Neutrophil (primary cell): ENCODE measurements at regions not wholly inside any gene's neighbourhood (a gene's known extent, or its start where the extent isn't known, plus 50 kb on each side); places are given as distances from the start of the nearest gene placed in this dataset.

Source experiments
- H3K27ac ChIP-seq: fragments of 200-600 bp; sonication (generic); 2 replicates; pipeline ENCODE4 v1.5.1; 2016; ENCODE audit warnings: mild to moderate bottlenecking, moderate library complexity
- H3K27me3 ChIP-seq: fragments of 200-600 bp; sonication (generic); 2 replicates; pipeline ENCODE4 v1.6.0; 2016; ENCODE audit warnings: mild to moderate bottlenecking
- H3K36me3 ChIP-seq: fragments of 200-600 bp; sonication (generic); 2 replicates; pipeline ENCODE4 v1.5.1; 2017
- H3K4me1 ChIP-seq, 2 experiments: fragments of 200-600 bp in 1 of 2; sonication (generic) in 1 of 2; 1 replicate in 1 of 2; 2 replicates in 1 of 2; pipeline versions ENCODE4 v1.5.1 to v1.6.1; 2013 to 2016; ENCODE audit warnings: low read depth in 1 of 2, low read length in 1 of 2, mild to moderate bottlenecking in 1 of 2, moderate library complexity in 1 of 2; ENCODE audit not compliant: control insufficient read depth in 1 of 2, insufficient read depth in 1 of 2
- H3K4me3 ChIP-seq, 2 experiments: fragments of 200-600 bp in 1 of 2; sonication (generic) in 1 of 2; 1 replicate in 1 of 2; 2 replicates in 1 of 2; pipeline ENCODE4 v1.5.1; 2013 to 2016; ENCODE audit warnings: low read depth in 1 of 2, low read length in 1 of 2, mild to moderate bottlenecking in 1 of 2, moderate library complexity in 1 of 2
- H3K9me3 ChIP-seq: fragments of 200-600 bp; sonication (generic); 2 replicates; pipeline ENCODE4 v1.5.1; 2016
- CTCF ChIP-seq: fragments of 200-600 bp; sonication (generic); IDR thresholded peaks from 2 replicates; pipeline ENCODE4 v1.5.1; 2016; ENCODE audit warnings: antibody characterized with exemption

GRCh38 chr11:28819741-28820140, 711.6 kb downstream of the METTL15 start:
- no peak for TF ChIP-seq CTCF
- H3K27me3 ChIP-seq: no peaks in the 10 kb centered on the region
- no peak overlapping the region for H3K4me3 ChIP-seq
- no peak overlapping the region for H3K27ac ChIP-seq
- no peaks in the 10 kb centered on the region for H3K36me3 ChIP-seq
- no peaks in the 10 kb centered on the region for H3K9me3 ChIP-seq
- H3K4me1 ChIP-seq: no peaks in the 10 kb centered on the region

GRCh38 chr11:28815110-28815509, 706.9 kb downstream of the METTL15 start:
- Histone ChIP-seq H3K4me3 (no peak overlapping the region), H3K27me3 (no peaks in the 10 kb centered on the region), H3K4me1 (no peaks in the 10 kb centered on the region), H3K36me3 (no peaks in the 10 kb centered on the region), H3K27ac (no peak overlapping the region), H3K9me3 (no peaks in the 10 kb centered on the region)
- no peak for TF ChIP-seq CTCF

GRCh38 chr11:28808771-28809170, 700.6 kb downstream of the METTL15 start:
- Histone ChIP-seq H3K9me3 (no peaks in the 10 kb centered on the region), H3K27ac (no peak overlapping the region), H3K27me3 (no peaks in the 10 kb centered on the region), H3K36me3 (no peaks in the 10 kb centered on the region), H3K4me3 (no peak overlapping the region), H3K4me1 (no peaks in the 10 kb centered on the region)
- TF ChIP-seq CTCF: no peak

- no peaks in the 10 kb centered on the region for H3K4me1 ChIP-seq
- no peak for TF ChIP-seq CTCF
- no peaks in the 10 kb centered on the region for H3K36me3 ChIP-seq
- no peak overlapping the region for H3K4me3 ChIP-seq
- H3K27me3 ChIP-seq: no peaks in the 10 kb centered on the region
- H3K9me3 ChIP-seq: no peaks in the 10 kb centered on the region
- H3K27ac ChIP-seq: no peak overlapping the region
These were observed 691.1 kb downstream of the METTL15 start for GRCh38 chr11:28799316-28799715.

GRCh38 chr11:28798286-28798685, 690.1 kb downstream of the METTL15 start:
- Histone ChIP-seq H3K9me3 (no peaks in the 10 kb centered on the region), H3K36me3 (no peaks in the 10 kb centered on the region), H3K4me1 (no peaks in the 10 kb centered on the region), H3K27me3 (no peaks in the 10 kb centered on the region), H3K4me3 (no peak overlapping the region), H3K27ac (no peak overlapping the region)
- TF ChIP-seq CTCF: no peak

- Histone ChIP-seq H3K4me3 (no peak overlapping the region), H3K4me1 (no peaks in the 10 kb centered on the region), H3K27ac (no peak overlapping the region), H3K27me3 (no peaks in the 10 kb centered on the region), H3K36me3 (no peaks in the 10 kb centered on the region), H3K9me3 (no peaks in the 10 kb centered on the region)
- TF ChIP-seq CTCF: no peak
These were observed 689.3 kb downstream of the METTL15 start for GRCh38 chr11:28797536-28797935.
